Stimulated activated CD4-positive, alpha-beta T cell treated with anti-CD3 and anti-CD28 coated beads, Interleukin-15, amount 100 ng/mL, for 24 hours (primary cell): ENCODE measurements at regions not wholly inside any gene's neighbourhood (a gene's known extent, or its start where the extent isn't known, plus 50 kb on each side); places are given as distances from the start of the nearest gene placed in this dataset.

Experiments
- DNase-seq: peaks from one replicate; pipeline ENCODE4 v3.0.0-alpha.2; 2020

DNA sequence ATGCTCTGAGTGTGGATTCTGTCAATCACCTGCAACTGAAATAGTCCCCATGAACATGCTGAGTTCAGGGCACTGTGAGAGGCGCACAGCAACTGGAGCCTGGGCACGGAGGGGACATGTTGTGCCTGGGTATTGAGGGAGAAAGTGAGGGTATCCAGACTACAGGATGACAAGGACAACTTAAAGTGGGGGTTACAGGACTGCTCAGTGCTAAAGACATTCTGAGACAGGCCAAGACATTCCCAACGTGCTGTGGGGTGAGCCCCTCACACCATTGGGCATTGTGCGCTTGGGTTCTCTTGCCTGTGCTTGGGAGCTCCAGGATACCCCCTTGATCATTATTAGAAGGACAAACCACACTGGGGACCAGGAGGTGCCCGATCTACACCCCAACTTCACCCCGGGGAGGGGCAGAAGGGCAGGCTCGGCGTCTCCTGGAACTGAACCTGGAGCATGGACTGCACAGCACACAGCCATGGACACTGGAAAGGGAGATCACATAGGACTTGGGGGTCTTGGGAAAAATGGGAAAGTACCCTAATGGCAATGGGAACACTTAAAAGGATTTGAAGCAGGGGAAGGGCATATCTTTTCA, 72.5 kb upstream of the HDAC4 start:
- no peak for DNase-seq

DNA sequence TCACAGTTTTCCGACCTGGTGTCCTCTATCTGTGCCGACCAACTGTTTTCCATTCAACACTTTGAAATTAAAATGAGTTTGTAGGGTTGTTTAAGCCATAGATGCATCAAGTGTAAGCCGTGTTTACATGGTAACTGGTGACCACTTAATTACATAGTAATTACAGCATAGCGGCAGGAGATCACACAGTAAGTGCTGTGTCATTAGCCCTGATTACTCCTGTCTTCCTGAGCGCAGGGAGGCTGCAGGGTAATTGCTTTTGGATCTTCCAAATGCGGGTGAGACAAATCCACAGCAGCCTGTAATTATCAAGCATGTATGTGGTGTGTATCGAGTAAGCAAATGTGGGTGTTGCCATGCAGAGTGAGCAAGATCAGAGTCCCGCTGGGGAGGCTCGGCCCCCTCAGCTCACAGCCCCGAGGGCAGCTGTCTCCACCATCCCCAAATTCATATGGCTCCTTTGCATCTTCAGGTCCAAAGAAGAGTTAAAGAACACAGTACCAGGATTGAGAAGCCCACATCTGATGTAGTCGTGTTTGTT, 71.5 kb upstream of the HDAC4 start:
- DNase-seq = no peak

DNA sequence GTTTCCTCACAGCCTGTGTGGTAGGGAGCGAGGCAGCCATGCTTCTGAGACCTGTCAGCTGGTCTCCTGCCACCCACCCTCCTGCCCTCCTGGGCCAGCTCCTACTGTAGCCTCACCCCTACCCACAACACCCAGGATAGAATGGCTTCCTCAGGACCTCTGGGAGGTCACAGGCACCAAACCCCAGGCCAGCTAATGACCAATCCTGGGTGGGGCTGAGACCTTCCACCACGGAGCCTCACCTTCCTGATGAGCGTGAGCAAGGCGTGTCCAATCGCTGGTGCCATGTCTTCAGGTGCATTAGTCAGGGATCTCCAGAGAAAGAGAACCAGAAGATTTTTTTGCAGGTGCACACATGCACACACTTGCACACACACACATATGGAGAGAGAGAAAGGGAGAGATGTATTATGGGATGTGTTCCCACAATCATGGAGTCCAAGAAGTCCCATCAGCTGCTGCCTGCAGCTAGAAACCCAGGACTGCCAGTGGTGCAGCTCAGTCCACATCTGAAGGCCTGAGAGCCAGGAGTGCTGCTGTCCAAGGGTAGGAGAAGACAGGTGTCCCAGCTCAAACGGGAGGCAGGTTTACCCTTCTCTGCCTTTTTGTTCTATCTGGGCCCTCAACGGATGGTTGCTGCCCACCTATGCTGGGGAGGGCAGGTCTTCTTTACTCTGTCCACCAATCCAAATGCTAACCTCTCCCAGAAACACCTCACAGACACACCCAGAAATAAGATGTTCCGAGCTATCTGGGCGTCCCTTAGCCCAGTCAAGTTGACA, 70.4 kb upstream of the HDAC4 start:
- no peak for DNase-seq

DNA sequence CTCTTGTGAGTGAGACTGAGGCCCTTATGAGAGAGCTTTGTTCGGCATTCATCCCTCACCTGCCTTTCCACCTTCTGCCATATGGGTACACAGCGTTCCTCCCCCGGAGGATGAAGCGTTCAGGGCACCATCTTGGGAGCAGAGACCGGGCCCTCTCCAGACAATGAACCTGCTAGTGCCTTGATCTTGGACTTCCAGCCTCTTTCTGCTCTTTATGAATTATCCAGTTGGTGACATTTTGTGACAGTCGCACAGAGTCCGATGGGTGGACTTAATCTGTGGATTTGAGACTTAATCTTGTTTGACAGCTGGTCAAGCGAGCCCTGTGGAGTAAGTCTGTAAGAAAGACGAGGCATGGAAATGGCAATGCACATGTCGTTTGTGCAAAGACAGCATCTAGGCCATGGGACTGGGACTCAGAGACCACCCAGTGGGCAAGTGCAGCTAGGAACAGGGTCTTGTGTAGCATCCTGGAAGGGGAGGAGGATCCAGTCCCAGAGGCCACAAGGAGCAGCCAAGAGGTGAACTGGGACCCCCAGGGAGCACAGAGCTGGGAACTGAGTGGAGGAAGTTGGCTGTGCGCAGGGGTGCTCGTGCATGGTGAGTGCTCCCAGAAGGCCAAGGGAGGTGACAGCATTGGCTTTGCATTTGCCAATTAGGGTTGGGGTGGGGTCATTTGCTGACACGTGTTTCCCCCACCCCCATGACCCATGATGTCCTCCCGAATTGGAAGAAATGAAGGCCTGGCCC, 69.5 kb upstream of the HDAC4 start:
- DNase-seq = no peak

DNA sequence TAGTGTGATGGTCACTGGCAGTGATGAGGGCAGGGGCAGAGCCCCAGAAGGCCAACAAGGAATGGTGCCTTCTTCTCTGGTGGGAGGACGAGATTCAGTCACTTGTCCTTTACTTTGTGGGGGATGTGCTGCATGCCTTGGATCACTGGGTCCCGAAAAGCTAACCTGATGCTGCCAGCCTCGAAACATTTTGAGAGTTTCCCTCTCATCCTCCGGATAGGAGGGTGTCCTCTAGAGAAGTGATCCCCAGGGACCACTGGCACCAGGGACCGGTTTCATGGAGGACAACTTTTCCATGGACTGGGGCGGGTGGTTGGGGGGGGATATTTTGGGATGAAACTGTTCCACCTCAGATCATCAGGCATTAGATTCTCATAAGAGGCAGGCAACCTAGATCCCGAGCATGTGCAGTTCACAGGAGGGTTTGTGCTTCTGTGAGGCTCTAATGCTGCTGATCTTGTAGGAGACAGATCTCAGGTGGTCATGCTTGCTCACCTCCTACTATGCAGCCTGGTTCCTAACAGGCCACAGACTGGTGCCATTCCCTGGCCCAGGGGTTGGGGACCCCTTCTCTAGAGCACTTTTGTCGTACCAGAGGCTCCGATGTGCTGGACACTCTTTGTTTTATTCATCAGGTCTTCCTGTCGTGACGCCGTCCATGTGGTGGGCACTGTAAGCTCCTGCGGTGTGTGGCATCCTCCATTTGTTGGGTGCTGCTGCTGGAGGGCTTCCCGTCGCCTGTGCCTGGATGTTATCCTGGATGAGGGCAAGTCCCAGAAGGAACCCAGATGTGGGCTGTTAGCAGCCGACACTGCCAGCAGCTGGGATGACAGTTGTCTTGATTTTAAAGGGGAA, 68.5 kb upstream of the HDAC4 start:
- no peak for DNase-seq

DNA sequence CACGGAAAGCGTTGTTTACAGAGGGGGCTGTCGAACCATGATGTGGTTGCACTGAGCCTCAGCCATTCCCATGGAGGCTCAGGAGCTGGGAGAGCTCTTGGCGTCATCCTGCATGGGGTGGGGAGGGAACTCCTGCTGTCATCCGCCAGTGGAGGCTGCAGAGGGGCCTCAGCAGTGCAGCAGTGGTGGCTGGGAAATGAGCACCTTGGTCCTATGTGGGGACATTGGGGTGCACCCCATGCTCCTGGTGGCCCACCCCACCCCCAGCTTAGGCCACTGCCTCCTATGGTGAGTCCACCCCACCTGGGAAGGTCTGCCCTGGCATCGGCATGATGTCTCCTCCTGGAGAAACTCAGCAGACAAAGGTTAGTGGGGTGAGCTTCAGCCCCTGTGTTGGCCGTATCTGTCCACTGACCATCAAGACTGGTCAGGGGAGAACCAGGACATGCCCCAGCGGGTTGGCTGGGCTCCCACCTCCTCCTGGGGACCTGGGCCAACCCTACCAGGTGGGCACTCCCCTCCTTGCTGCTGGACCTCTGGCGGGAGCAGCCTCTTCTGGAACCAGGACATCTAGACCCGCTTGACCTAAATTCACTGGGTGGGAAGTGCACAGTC, 67.8 kb upstream of the HDAC4 start:
- no peak for DNase-seq

DNA sequence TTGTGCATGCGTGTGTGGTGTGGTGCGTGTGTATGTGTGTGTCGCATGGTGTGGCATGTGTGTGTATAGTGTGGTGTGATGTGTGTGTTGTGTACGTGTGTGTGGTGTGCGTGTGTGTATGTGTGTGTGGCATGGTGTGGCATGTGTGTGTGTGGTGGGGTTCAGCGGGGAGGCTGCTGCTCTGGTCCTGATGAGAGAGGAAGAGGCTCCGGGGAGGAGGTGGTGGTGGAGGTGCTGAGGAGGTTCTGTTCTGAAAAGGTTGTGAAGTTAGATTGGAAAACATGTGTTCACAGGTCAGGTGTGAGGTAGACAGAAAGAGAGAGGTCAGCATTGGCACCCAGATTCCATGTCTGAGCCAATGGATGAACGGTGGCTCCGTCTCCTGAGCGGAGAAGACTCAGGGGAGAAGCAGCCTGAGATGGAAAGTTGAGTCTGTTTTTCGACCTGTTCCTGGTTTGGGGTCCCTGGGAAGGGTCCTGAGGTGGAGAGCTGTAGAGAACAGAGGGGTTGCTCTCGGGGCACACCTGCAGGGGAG, 67.2 kb upstream of the HDAC4 start:
- no peak for DNase-seq

DNA sequence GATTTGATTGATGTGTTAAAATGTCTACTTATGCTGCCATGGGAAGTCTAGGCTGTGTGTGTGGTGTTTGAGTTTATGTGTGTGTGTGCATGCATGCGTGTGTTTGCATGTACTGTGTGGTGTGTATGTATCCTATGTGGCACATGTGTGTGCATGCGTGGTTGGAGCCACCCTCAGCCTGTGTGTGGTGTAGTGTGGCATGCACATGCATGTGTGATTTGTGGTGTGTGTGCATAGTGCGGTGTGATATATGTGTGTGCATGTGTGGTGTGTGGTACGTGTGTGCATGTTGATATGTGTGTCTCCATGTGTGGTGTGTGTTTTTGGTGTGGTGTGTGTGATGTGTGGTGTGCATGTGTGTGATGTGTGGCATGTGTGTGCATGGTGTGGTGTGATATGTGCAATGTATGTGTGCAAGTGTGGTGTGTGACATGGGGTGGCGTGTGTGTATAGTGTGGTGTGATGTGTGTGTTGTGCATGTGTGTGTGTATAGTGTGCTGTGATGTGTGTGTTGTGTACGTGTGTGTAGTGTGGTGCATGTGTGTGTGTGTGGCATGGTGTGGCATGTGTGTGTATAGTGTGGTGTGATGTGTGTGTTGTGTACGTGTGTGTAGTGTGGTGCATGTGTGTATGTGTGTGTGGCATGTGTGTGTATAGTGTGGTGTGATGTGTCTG, 66.6 kb upstream of the HDAC4 start:
- no peak for DNase-seq

DNA sequence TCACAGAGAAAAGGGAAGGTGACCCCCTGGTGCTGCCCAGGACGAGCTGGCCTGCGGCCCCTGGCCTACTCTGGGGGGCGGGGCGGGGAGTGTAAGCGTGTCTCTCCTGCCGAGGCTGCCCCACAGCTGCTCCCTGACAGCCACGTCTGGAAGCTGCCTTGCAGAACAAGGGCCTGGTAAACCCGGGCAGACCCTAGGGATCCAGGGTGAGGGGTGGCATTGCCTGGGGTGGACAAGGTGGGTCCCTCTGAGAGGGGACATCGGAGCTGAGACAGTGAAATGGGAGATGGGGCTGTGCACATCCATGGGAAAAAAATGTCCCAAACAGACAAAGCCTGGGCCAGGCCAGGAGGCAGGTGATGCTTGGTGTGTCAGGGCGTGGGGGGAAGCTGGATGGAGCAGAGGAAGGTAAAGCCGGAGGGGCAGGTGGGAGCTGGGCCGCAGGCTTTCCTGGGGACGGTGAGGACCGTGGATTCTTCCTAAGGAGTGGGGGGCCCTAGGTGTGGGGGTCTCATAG, 66.0 kb upstream of the HDAC4 start:
- no peak for DNase-seq

DNA sequence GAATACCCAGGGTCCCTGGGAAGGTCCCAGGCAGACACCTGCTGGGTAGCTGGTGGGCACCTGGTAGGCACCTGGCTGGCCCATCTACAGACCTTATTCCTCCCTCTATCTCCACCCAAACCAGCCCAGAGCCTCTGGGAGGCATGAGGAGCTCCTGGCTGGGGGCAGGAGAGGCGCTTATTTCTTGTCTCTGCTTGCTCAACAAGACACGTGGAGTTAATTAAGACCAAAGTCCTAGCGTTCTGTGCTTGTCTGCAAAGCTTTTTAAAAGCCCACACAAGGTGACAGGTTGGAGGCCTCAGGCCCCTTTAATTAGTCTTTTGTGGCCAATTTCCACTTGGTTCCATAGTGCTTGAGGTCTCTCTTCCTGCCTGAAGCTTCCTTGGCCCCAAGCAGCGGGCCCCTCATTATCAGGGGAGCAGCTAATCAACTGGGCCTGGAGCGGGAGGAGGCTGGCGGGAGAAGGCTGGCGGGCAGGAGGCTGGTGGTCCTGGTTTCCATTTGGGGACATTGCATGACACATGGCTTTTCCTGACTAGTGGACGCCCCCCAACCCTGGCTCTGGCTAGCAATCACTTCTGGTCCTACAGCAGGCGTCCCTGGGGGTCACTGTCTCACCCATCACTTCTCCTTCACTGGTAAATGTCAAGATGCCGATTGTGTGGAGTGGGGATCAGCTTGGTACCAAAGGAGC, 65.4 kb upstream of the HDAC4 start:
- DNase-seq = no peak

DNA sequence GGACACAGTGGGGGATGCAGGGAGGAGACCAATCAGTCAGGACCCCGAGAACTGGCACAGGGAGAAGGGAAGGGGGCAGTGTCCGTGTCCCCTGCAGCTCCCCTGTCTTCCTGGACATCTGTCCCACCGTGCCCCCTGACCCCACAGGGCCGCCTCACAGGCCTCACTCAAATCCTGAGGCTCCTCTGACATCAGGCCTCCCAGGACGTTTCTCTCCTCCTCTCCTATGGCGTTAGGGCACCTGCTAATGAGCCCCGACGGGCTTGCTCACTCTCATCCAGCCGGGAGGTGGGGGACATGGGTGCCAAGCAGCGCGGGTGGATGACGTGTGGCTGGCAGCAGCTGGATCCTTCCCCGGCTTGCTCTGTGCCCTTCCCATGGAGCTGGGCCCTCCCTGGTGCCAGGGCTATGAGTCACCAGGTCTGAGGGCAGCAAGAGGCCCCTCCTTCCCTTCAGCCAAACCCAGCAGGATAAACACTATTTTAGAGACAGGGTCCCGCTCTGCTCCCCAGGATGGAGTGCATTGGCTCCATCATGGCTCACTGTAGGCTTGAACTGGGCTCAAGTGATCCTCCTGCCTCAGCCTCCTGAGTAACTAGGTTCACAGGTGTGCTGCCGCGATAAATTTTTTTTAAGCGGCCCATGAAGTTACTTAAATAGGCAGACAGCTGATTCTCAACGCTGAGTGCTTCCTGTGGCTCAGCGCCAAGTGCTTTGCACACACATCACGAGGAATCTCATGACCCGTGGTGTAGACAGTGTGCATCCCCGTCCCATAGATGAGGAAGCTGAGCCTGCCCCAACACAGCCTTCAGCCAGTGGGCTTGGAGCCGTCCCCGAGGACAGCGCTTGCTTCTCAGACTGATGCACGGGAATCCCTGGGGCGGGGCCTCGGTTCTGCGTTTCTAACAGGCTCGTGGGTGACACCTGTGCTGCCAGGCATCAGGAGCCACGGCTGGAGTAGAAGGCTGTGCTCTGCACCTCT, 64.5 kb upstream of the HDAC4 start:
- DNase-seq = no peak

DNA sequence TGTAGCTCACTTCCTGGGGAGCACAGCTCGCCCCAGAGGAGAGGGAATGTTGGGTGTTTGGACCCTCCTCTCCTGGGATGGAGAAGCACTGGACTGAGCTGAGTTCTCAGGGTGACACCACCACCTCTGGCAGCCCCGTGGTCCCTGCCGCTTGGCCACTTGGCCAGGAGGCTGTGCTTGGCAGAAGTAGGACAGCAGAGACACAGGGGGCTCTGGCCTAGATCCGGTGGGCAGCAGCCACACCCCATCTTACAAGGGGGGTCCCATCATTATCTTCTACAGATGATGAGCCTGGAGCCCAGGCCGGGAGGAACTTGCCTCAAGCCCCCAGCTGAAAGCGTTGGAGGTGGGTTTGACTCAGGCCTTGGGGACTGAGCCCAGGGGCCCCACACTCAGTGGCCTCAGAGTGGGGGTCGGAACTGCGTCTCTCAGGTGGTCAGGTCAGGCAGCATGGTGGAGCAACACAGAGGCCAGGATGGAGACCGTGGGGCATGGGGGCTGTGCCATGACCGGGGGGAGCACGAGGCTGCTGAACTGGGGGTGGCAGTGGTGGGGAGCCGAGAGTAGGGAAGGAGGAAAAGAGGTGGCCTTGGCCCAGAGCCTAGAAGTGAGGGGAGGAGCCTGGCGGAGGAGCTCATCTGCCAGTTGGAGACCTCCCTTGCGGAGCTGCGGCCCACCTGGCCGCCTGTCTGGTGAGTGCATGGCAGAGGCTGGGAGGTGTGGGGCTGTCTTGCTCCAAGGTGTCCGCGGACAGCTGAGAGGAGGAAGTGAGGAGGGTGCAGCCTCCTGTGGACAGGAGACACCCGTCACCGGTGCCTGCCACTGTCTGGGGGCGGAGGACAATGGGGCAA, 63.6 kb upstream of the HDAC4 start:
- DNase-seq = no peak

DNA sequence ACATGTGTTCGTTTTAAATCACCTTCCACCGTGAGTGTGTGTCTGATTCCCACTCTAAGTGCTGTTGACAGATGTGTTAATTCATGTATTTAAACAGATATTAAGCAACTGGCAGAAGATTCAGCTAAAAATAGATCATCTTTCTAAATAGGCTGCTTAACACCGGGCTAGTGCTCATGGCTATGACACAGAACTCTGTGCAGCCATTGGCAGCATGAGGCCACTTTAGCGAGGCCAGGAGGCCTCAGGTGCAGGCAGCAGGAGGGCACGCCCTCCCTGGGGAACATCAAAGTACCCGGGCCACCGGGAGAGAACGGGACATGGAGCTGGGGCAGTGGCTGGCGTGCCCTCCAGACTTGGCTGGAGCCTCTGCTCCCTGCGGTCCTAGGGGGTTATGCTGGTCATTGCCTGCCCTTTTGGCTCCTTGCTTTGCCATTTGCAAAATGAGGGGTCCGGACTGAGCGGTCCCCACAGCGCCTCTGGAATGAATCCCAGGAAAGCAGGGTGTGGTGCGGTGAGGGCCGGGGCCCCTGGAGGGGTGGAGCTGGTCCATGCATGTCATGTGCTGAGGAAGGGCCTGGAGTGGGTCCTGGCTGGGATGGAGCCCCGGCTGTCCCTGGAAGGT, 62.8 kb upstream of the HDAC4 start:
- no peak for DNase-seq

DNA sequence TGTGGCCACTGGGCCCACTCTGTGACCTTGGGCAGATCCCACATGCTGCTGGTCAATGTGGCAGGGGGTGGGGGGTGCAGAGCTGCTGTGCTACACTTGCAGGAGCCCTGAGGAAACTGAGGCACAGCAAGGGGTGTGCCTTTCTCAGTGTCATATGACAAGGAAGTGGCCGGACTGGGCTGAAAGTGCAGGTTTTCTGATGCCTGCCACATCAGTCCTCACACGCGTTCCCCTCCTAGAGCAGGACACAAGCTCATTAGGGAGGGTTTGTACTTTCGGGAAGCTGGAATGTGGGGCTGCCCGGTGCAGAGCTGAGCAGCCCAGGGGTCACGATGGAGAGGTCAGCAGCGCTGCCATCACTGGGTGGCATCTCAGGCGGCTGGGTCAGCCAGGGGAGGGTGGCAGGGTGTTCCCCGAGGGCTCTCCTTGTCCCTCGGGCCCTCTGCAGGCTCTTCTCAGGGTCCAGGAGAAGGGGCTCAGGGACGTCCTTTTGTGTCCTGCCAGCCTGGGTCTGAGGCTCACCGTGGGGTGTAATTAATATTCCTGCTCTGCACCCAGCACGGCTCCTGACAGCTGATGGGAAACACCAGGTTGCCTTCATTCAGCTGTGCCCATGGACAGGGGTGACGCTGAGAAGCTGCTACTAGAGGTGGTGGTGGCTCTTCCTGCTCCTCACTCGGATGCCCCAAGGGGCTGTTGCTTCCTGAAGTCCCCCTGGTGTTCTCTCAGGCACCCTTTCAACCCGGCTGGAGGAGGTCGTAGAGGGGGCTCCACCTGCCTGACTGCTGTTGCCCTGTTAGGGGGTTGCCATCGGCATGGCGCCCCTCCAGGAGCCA, 62.1 kb upstream of the HDAC4 start:
- DNase-seq = no peak

DNA sequence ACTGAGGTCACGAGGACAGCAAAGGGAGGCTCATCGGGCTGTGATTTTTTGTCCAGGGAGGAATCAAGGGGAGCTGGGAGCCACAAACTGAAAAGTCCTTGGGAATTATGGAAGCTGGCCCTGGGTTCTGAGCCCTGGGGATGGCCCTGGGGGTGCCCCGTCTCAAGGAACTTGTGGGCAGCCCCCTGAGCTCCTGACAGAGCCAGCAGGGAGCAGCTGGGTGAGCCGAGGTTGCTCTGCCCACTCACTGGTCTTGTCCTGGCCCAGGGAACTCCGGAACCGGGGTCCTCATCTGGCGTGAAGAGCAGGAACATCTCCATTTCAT, 61.3 kb upstream of the HDAC4 start:
- no peak for DNase-seq

DNA sequence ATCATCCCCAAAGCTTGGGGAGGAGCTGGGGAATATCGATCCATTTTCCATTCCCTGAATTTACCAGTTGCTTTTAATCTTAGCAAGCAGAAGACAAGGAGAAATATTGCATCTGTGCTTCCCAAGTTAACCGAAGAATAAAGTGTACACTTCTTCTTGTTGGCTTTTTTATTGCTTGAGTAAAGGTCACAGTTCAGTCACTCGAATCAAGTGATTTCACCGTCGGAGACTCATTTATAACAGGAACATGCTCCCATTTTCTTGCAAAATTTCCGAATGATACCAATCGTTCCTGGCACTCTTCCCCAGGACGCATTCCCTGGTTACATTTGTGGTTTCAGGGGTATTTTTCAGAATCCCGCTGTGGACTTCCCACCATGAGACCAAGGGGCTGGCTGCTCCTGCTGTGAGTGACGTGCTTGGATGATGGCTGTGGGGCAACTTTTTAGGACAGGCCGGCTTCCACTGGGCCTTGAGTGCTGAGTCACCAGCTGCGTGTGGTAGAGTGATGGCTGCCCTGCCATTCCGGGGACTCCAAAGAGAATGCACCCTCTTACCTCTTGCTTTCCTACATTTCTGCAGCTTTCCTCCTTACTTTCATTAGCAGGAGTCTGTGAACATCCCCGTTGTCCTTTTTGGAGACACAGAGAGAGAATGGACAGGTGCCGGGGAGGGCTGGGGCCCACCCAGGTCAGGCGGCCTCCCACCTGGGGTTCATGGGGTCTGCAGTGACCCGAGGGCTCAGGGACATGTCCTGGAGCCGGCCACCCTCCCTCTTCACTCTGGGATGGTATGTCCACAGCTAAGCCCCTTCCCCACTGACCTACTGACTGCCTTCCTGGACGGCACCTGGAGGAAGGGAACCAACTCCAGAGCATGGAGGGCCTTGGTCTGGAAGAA, 60.7 kb upstream of the HDAC4 start:
- DNase-seq = no peak
